ENCODE measurements at regions not wholly inside any gene's neighbourhood (a gene's known extent, or its start where the extent isn't known, plus 50 kb on each side); places are given as distances from the start of the nearest gene placed in this dataset.

DNA sequence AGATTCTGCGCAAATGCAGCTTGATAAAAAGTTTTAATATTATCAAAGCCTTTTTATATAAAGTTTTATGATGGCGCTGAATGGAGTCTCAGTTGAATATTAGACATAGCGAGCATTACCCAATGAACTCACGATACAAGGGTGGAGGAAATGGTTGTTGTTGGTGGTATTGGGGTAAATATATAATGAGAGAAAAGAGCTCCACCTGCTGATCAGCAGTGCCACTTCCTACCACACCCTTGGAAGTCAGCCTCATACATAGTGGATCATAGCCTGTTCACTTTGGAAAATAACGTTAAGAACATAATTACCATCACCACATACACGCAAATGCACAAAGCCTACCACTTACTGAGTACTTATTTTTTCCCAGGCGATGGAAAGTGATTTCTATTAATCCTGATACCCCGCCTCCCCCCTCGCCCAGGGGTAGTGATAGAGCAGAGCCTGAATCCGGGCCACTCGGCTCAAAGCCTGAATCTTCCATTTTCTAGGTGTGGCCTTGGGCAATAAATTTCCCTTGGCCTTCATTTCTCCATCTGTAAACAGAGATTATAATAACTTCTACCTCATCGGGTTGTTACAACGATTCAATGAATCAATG lies 358.3 kb downstream of the KLF5 start:
- no peak for DNase-seq

- DNase-seq, result no peak
Measured at GRCh38 chr13:73416093-73416492, 357.3 kb downstream of the KLF5 start.

DNA sequence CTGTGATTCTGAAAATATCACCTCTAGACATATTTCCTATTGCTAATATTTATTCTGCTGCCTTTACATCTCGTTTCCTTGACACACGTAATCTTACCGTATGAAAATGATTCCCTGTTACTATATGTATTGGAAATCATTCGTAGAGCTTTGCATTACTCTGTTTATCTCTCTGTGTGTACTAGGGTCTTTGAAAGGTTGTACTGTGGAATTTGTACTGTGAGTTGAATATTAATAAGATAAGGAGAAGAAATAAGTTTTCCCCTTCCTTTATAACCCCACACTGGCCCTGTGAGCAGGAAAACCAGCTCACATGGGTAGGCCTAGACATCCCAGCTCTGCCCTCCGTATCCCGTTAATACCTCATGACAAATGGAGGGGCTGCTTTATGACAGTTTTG lies 354.9 kb downstream of the KLF5 start:
- DNase-seq, result no peak

- DNase-seq, result no peak
Measured at GRCh38 chr13:73412933-73413332, 354.1 kb downstream of the KLF5 start.

DNA sequence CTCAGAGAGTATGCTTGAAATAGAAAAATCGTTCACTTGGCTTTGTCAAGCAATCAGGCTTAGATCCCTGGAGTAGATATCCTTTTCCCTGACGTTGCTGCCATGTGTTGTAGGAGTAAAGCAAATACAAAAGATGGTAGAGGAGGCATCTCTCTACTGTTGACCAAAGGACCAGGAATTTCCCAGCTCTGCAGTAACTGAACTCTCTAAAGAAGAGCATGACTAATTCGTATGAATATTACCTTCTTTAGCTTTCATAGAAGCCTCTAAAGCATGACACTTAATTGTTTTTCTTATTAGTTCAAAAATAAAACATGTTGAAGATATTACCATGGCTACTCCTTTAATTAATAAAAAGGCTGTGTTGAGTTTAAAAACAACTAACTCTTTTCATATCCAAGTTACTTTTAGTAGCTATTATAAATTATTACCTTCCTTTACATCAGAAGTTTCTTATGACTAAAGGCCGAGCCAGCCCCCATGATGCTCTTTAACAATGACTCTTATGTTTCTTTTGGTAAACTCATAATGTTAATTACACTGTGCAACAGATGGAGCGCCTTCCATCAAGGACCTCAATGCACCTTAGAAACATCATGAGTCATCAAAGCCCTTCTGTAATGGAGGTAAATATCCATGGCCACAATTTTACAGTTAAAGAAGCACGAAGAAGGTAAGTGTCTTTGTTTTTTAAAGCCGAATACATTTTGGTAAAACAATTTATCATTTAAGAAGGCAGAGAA lies 352.4 kb downstream of the KLF5 start:
- DNase-seq, result no peak

GRCh38 chr13:73406454-73406853 lies 347.6 kb downstream of the KLF5 start:
- no peak for DNase-seq

DNA sequence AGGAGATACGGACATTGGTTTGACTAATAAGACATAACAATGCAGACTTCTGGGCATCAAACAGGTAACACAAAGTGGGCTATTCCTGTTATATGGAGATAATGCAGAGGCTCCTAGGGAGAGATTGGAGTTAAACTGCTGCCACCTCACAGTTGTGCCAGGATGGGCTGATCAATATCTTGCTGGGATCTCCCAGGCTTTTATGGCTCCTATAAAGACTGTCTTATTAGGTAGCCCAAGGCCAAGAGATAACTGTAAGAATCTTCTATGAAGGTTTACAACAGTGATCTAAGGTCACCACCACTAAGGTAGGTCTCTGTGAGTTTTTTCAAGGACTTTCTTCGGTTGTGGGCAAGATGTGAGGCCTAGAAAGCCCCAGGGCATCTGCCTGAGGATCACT lies 345.8 kb downstream of the KLF5 start:
- DNase-seq, result no peak

- no peak for DNase-seq
Measured at GRCh38 chr13:73403355-73404120, 344.7 kb downstream of the KLF5 start.

DNA sequence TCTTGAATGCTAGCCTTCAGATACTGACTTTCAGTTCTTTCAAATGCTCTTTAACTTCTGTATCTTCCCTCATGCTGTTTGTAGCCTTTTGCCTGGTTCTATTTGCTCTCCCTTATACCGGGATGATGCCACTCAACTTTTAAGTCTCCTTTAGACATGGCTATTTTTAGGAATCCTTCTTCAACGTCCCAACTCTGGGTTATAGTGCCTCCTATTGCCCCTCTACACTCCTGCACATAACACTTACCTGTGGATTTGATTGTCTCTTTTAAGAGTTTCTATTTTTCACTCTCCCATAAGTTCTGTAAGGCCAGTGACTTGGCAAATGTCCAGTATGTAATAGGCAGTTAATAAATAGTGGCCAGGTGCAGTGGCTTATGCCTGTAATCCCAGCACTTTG lies 343.0 kb downstream of the KLF5 start:
- DNase-seq, result no peak

DNA sequence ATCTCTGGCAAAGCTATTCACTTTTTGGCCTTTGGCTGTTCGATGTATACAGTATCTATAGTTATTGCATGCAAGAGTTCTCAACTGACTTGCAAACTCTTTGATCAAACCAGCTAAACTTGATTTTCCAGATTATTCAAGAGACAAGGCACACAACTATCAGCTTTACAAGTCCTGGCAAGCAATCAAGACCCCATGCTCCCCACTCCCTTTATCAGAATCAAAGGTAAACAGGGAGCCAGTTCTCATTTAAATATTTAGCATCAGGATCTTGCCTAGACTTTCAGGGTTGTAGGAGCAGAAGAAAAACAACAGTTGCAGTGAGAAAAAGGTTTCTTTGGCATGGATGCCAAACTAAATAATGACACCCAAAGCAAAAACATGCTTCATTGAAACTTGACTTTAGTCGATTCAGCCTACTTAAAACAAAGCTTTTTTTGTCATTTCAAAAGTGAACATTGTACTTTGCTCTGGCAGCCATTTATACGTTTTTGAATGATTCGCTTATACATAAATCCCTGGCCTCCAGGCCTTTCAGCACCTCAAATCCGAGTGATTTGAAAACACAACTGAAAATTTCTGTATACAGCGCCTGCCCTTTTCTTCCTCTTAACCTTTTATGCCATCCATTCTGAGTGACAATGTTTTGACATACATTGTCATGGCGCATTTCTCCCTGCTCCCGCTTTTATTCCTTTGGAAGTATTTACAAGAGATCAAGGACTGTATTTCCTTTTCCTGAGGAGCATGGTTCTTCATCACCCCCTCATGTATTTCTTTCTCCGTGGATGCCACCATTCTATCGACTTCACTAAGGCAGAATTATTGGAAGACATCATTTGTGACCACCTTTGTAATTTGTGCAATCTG lies 340.8 kb downstream of the KLF5 start:
- DNase-seq, result no peak

DNA sequence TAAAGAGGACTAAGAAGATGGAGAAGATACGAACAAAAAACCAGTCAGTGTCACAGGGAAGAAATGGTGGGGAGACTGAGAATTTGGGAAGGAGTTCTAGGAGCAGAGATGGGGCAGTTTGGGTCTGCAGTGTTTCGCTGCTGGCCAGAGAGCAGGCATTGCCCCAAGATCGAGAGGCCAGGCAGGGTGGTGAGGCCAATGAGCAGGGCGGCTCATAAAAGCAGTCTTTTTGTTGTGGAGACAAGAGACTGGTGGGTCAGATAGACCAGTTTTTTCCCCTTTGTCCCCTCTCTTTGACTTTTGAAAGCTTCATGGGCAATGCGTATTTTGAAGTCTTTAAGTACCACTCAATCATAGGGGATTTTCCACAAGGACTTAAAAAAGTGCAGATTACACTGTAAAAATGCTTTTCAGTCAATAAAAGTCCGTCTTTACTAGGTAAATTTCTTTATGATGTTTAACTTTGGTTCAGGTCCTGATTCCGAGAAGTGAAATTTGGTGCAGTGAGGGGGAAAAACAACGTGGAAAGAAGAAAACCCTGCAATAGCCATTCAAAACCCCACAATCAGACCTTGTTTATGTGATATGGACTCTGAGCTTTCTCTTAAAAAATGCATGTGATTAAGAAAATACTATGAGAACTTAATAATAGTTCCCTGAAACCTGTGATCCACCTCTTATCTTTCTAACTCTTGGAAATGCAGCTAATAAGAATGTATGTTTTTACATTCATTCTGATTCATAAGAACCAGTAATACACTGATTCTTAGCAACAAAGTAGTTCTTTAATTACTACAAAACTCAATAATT lies 338.9 kb downstream of the KLF5 start:
- DNase-seq, result no peak

- no peak for DNase-seq
Measured at GRCh38 chr13:73394066-73394465, 335.3 kb downstream of the KLF5 start.

DNA sequence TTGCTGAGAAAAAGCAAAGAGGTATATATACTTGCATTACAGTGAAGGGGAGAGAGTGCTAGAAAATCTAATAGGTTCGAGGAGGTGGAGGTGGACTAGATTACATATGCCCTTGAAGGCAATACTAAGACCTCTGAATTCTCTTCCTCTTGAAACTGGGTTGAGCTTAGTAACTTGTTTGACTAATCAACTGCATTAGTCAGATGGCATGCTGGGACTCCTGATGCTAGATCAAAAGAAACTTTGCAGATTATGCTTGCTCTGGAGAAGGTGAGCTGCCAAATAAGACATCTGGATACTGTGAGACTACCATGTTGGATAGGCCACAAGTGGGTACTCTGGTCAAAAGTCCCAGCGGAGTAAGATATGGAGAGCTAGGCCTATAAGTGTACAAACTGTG lies 331.3 kb downstream of the KLF5 start:
- DNase-seq, result no peak

GRCh38 chr13:73388586-73388985 lies 329.8 kb downstream of the KLF5 start:
- no peak for DNase-seq

GRCh38 chr13:73387318-73387717 lies 328.5 kb downstream of the KLF5 start:
- no peak for DNase-seq

- DNase-seq, result no peak
Measured at GRCh38 chr13:73385848-73386247, 327.0 kb downstream of the KLF5 start.

- no peak for DNase-seq
Measured at GRCh38 chr13:73372666-73373627, 314.1 kb downstream of the KLF5 start.

DNA sequence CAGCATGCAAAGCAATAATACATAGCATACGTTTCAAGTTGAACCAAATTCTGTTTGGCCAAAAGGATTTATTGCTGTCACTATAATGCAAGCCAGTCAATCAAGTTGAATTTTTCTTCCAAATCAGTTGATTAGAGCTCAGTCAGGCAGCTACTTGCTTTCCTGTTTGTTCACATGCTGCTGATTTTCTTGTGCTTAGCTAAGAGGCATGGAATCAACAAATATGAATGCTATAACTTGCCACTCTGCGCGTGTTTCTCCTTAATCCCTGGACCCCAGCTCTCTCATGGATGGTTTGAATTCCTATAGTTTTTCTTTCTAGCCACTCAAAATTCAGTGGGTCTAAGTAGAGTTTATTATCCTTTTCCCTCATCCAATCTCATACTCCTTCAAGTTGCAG lies 311.3 kb downstream of the KLF5 start:
- DNase-seq, result no peak

- no peak for DNase-seq
Measured at GRCh38 chr13:73369095-73369494, 310.3 kb downstream of the KLF5 start.

GRCh38 chr13:73368608-73369007 lies 309.8 kb downstream of the KLF5 start:
- DNase-seq, result no peak

DNA sequence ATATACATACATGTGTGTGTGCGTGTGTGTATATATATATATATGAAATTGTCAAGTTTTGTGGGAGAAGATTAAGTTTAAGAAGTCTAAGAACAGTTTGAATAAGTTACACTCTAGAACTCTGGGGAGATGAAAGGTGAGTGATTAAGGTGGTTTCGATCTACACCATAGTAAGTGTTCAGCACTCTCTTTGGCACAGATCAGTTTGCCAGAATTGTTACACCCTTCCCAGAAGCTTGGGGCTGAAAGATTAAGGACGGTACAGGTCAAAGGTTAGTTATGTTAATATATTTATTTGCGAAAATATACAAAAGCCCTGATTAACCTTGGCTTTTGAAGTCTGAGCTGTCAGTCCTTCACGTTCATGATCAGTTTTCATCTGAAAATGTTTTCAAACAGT lies 309.1 kb downstream of the KLF5 start:
- DNase-seq, result no peak
